K562 (cell line): ENCODE measurements at regions not wholly inside any gene's neighbourhood (a gene's known extent, or its start where the extent isn't known, plus 50 kb on each side); places are given as distances from the start of the nearest gene placed in this dataset.

Source experiments
- ATAC-seq: fragments of 200-7000 bp; cut with Tn5 transposase; 3 replicates; pipeline ENCODE4 v1.9.1; 2020; ENCODE audit warnings: moderate library complexity
- BruUV-seq: library from RNA; stranded (reverse); fragments of 400-500 nt; replicated peaks from 2 replicates; lab custom pipeline; 2021; lab: Mats Ljungman, UMichigan
- CTCF ChIA-PET: fragments of 300-600 bp; formaldehyde crosslinking; extraction: SDS; loops from one replicate; lab custom pipeline; 2021; ENCODE audit warnings: low intra/inter-chr PET ratio; lab: Yijun Ruan, JAX
- POLR2A ChIA-PET: fragments of 300-600, 350-650 bp; sonication (Branson Sonifier 250); formaldehyde crosslinking; extraction: SDS; loops from one replicate; lab custom pipeline; 2021; ENCODE audit warnings: antibody characterized with exemption, inconsistent platforms; lab: Yijun Ruan, JAX
- DNase-seq, 4 experiments: peaks; one replicate each; pipeline versions ENCODE4 v3.0.0 to v3.0.0-alpha.2; 2011 to 2018; ENCODE audit warnings: low spot score in 3 of 4, mixed read lengths in 3 of 4; ENCODE audit errors: extremely low read depth in 1 of 4
- FAIRE-seq: peaks from 2 replicates; lab custom pipeline; 2011; peaks lifted over from hg19 to GRCh38; lab: Jason Lieb, UNC
- H2AFZ ChIP-seq: 2 replicates; pipeline ENCODE4 v1.6.0; 2011; ENCODE audit warnings: low read depth, low read length, control low read depth, inconsistent platforms
- H3K27ac ChIP-seq: fragments of 200-600 bp; 3 replicates; pipeline ENCODE4 v1.8.0; 2011; ENCODE audit warnings: low read depth, mild to moderate bottlenecking, control low read depth, inconsistent platforms, low read length, moderate library complexity, mixed read lengths; ENCODE audit errors: extremely low read depth
- H3K27me3 ChIP-seq, 2 experiments: fragments of 300-600 bp in 1 of 2; 2 replicates in 1 of 2; 3 replicates in 1 of 2; pipeline versions ENCODE4 v1.6.0 to v1.8.0; 2011; ENCODE audit warnings: inconsistent platforms in 2 of 2, low read length in 2 of 2, mild to moderate bottlenecking in 1 of 2, mixed read lengths in 1 of 2, moderate library complexity in 1 of 2; ENCODE audit not compliant: control insufficient read depth in 2 of 2, insufficient read depth in 2 of 2
- H3K36me3 ChIP-seq: fragments of 300-600 bp; 3 replicates; pipeline ENCODE4 v1.8.0; 2011; ENCODE audit warnings: mild to moderate bottlenecking, low read length, inconsistent platforms; ENCODE audit not compliant: control insufficient read depth, insufficient read depth
- H3K4me1 ChIP-seq, 2 experiments: fragments of 200-600 bp in 1 of 2; replicated peaks in 1 of 2; 2 replicates in 1 of 2; 3 replicates in 1 of 2; pipeline versions ENCODE4 v1.5.1 to v1.8.0; 2011; ENCODE audit warnings: inconsistent platforms in 2 of 2, low read length in 2 of 2, mild to moderate bottlenecking in 1 of 2, mixed read lengths in 1 of 2, moderate library complexity in 1 of 2; ENCODE audit not compliant: control insufficient read depth in 2 of 2, insufficient read depth in 2 of 2
- H3K4me2 ChIP-seq: 2 replicates; pipeline ENCODE4 v1.6.1; 2011; ENCODE audit warnings: low read length, control low read depth, inconsistent platforms, mixed read lengths; ENCODE audit not compliant: insufficient read depth
- H3K4me3 ChIP-seq: fragments of 200-600 bp; sonication (generic), shearing (Covaris generic); 2 replicates; pipeline ENCODE4 v1.5.1; 2016; ENCODE audit warnings: control low read depth, inconsistent platforms
- H3K79me2 ChIP-seq: fragments of 200-600 bp; 3 replicates; pipeline ENCODE4 v1.8.0; 2011; ENCODE audit warnings: low read length, inconsistent platforms; ENCODE audit not compliant: control insufficient read depth, insufficient read depth
- H3K9ac ChIP-seq, 2 experiments: 2 replicates each; pipeline versions ENCODE4 v1.6.0 to v1.6.1; 2011; ENCODE audit warnings: low read depth in 2 of 2, low read length in 2 of 2, control low read depth in 1 of 2, inconsistent platforms in 1 of 2, mild to moderate bottlenecking in 1 of 2, mixed read lengths in 1 of 2; ENCODE audit not compliant: insufficient read depth in 1 of 2
- H3K9me1 ChIP-seq: one replicate; pipeline ENCODE4 v1.6.0; 2011; ENCODE audit warnings: inconsistent platforms, mild to moderate bottlenecking, low read length, moderate library complexity; ENCODE audit not compliant: control insufficient read depth, insufficient read depth
- H3K9me3 ChIP-seq: replicated peaks from 2 replicates; pipeline ENCODE4 v1.5.1; 2011; ENCODE audit warnings: low read depth, low read length, inconsistent platforms; ENCODE audit not compliant: control insufficient read depth, insufficient read depth
- H4K20me1 ChIP-seq: replicated peaks from 2 replicates; pipeline ENCODE4 v1.6.1; 2011; ENCODE audit warnings: low read length, inconsistent platforms, mixed read lengths; ENCODE audit not compliant: control insufficient read depth, insufficient read depth
- EP300 ChIP-seq: IDR thresholded peaks from 2 replicates; pipeline ENCODE4 v1.6.1; 2012; ENCODE audit warnings: low read length, improper control_type of control experiment
- ESRRB ChIP-seq: fragments of 250-450 bp; sonication (Bioruptor Pico); IDR thresholded peaks from 2 replicates; pipeline ENCODE4 v1.5.0; 2020; ENCODE audit warnings: mild to moderate bottlenecking, moderate library complexity, borderline replicate concordance
- FOXP4 ChIP-seq: sonication (generic); formaldehyde crosslinking; IDR thresholded peaks from 2 replicates; pipeline ENCODE4 v1.8.0; 2022; ENCODE audit warnings: mild to moderate bottlenecking, missing genetic modification reagents, borderline replicate concordance
- HDGF ChIP-seq: fragments of 450-650 bp; IDR thresholded peaks from 2 replicates; pipeline ENCODE4 v1.6.1; 2016
- HOMEZ ChIP-seq: fragments of 250-450 bp; sonication (Bioruptor Pico); IDR thresholded peaks from 2 replicates; pipeline ENCODE4 v1.4.0; 2020; ENCODE audit warnings: mild to moderate bottlenecking, moderate library complexity
- KDM1A ChIP-seq, 2 experiments: fragments of 450-650 bp; IDR thresholded peaks; 2 replicates each; pipeline ENCODE4 v1.6.1; 2016; ENCODE audit warnings: mild to moderate bottlenecking in 2 of 2
- NFE2L1 ChIP-seq: fragments of 450-650 bp; IDR thresholded peaks from 2 replicates; pipeline ENCODE4 v1.6.1; 2016; ENCODE audit warnings: missing genetic modification characterization, low read depth, mild to moderate bottlenecking, missing compliant biosample characterization, moderate library complexity, borderline replicate concordance
- PHTF2 ChIP-seq: fragments of 250-450 bp; sonication (Bioruptor Pico); IDR thresholded peaks from 2 replicates; pipeline ENCODE4 v1.5.0; 2021; ENCODE audit warnings: mild to moderate bottlenecking
- SP2 ChIP-seq: IDR thresholded peaks from 2 replicates; pipeline ENCODE4 v1.6.1; 2011; ENCODE audit warnings: mild to moderate bottlenecking, low read depth, low read length, moderate library complexity; ENCODE audit not compliant: poor library complexity, severe bottlenecking; ENCODE audit errors: extremely low read depth
- XRCC3 ChIP-seq: fragments of 450-650 bp; IDR thresholded peaks from 2 replicates; pipeline ENCODE4 v1.6.1; 2017; ENCODE audit warnings: mild to moderate bottlenecking, moderate library complexity
- ZNF3 ChIP-seq: fragments of 250-450 bp; sonication (Bioruptor Pico); IDR thresholded peaks from 2 replicates; pipeline ENCODE4 v1.5.0; 2021; ENCODE audit warnings: mild to moderate bottlenecking, moderate library complexity
- ZNF384 ChIP-seq: IDR thresholded peaks from 2 replicates; pipeline ENCODE4 v1.6.1; 2012; ENCODE audit warnings: low read depth, low read length, improper control_type of control experiment
- WGBS: fragments of 100-300 bp; shearing (Covaris generic); methylation state at CpG from one replicate; pipeline ENCODE4 v1.1.6; 2016; ENCODE audit warnings: low coverage, mixed read lengths; ENCODE audit not compliant: insufficient coverage; ENCODE audit errors: missing lambda C conversion rate; 5-methylcytosine and 5-hydroxymethylcytosine counted together
- in situ Hi-C: fragments of 300-500 bp; cut with MboI; formaldehyde crosslinking; loops from 4 replicates; pipeline ENCODE4 v1.15.0; 2018; ENCODE audit warnings: inconsistent platforms, mixed read lengths
- intact Hi-C: fragments of 100-400 bp; cut with micrococcal nuclease; formaldehyde crosslinking; loops from 2 replicates; pipeline ENCODE4 v1.14.2; 2022

DNA sequence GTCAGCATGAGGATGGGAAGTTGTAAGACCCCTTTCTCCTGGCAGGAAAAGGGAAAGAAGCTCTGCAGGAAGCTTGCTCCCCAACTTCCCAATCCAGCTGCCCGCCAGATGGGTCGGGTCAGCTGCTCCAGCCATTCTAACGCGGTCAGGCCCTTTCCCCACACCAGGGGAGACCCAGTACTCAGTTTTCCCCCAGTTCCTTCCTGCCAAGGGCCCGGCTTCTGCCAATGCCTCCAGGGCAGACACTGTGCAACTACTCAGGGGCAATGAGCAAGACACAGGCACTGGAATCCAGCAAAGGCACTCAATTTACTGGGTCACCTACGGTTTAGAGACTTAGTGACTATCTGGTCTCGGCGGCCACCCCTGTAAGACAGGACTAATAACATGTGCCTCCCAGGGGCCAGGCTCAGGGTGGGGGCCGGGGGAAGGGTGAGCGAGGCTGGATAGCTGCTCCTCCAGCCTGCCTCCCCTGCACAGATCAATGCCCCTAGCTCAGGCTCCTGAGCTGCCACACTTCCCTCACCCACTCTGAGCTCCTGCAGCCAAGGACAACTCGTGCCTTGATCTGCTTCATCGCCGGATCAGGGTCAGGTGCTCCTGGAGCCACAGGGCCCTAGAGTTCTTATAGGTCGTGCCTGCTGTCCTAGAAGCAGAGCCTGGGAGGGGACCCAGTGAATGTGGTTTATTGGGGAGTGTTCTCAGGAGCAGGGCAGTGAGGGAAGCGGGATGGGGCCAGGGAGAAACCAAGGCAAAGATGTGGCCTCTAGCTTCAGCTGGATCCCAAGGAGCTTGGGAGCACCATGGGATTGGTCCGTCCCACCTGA, 171.1 kb downstream of the ZFP36L2 start:
- ChIA-PET POLR2A (interaction anchor here (0.7 to 1.5 kb wide), 5 partner anchors 10 to 227 kb away, joined by 3 to 6 read pairs (median 3); no protein-coding TSS in a partner anchor), CTCF (no interaction called here)
- H3K27me3 ChIP-seq: no peaks in the 10 kb centered on the region
- H3K4me1 ChIP-seq: peaks cover 30 to 40% of the 10 kb centered on the region in 2 experiments
- no peaks in the 10 kb centered on the region for H4K20me1 ChIP-seq
- no peak overlapping the region for H3K4me2 ChIP-seq
- no peak overlapping the region for H3K27ac ChIP-seq
- peak overlapping the region; percentile 81; the same call in 1 of the 2 replicates for H2AFZ ChIP-seq
- peaks cover 4% of the 10 kb centered on the region for H3K9me1 ChIP-seq
- no peak for DNase-seq
- H3K9ac ChIP-seq: peak overlapping the region in 1 of 2 experiments; percentile 21; a peak in 1 of 4 replicates
- intact Hi-C loops (no loop called here), in situ Hi-C loops (no loop called here)
- WGBS: 60% methylated on average over 14 of the region's 16 CpGs
- no peaks in the 10 kb centered on the region for H3K79me2 ChIP-seq
- no peaks in the 10 kb centered on the region for H3K9me3 ChIP-seq
- BruUV-seq: no TSS peak
- H3K4me3 ChIP-seq: no peak overlapping the region
- no peak for ATAC-seq
- FAIRE-seq: no peak
- H3K36me3 ChIP-seq: no peaks in the 10 kb centered on the region
- TF ChIP-seq ESRRB (CRISPR knock-in tag) (no peak), EP300 (no peak), PHTF2 (CRISPR knock-in tag) (no peak)

DNA sequence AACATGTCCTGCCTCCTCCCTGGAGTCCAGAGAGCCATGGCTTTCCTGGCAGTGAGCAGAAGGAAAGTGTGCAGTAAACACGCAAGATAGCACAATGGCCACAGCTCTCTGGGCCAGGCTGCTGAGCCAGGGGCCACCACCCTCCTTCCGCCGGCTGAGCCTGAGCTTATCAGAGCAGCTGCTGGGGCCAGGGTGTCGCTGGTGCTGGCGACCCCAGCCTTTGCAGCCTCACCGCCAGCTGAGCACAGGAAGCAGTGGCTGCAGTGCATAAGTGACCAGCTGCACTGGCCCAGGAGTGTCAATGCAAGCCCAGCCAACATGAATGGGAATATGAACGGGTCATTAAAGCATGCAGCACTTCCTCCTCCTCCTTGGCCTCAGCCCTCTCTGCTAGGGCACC, 172.0 kb downstream of the ZFP36L2 start:
- Histone ChIP-seq H3K9ac (peak overlapping the region in 1 of 2 experiments; percentile 80; a peak in 2 of 4 replicates), H3K4me2 (peak overlapping the region; percentile 52), H3K9me3 (no peaks in the 10 kb centered on the region), H3K4me1 (peaks cover 23 to 37% of the 10 kb centered on the region in 2 experiments), H3K79me2 (no peaks in the 10 kb centered on the region), H4K20me1 (no peaks in the 10 kb centered on the region), H2AFZ (peak overlapping the region; percentile 81), H3K36me3 (no peaks in the 10 kb centered on the region), H3K27me3 (no peaks in the 10 kb centered on the region), H3K9me1 (peaks cover 4% of the 10 kb centered on the region), H3K4me3 (no peak overlapping the region), H3K27ac (no peak overlapping the region)
- WGBS: 6% methylated on average over 7 of the region's 7 CpGs
- intact Hi-C loops (no loop called here), in situ Hi-C loops (no loop called here)
- ChIA-PET POLR2A (interaction anchor here (0.9 kb wide), 1 partner anchor 174 kb away, joined by 3 read pairs; no protein-coding TSS in a partner anchor), CTCF (no interaction called here)
- peak; percentile 58 to 83 (median 70) for DNase-seq
- FAIRE-seq: peak; percentile 82
- ATAC-seq: peak; percentile 90
- no TSS peak for BruUV-seq
- TF ChIP-seq KDM1A (IDR thresholded peaks at IDR 0.05): no peak
- TF ChIP-seq SP2: no peak
- TF ChIP-seq HDGF: no peak
- no peak for TF ChIP-seq ZNF3 (CRISPR knock-in tag)
- no peak for TF ChIP-seq HOMEZ (CRISPR knock-in tag)
- TF ChIP-seq FOXP4 (CRISPR knock-in tag): 0 out of 2 replicates have a peak, but pooled peaks have one; percentile 45
- no peak for TF ChIP-seq ZNF384
- no peak for TF ChIP-seq NFE2L1 (tag)
- TF ChIP-seq XRCC3: no peak
